RPMI7951 (cell line): ENCODE measurements at regions not wholly inside any gene's neighbourhood (a gene's known extent, or its start where the extent isn't known, plus 50 kb on each side); places are given as distances from the start of the nearest gene placed in this dataset.
A peak's percentile ranks its signal among the peaks of the same experiment; 100 is the strongest.
"Not testable (repeated sequence)": the region's sequence is repeated elsewhere in the genome, so short reads cannot be mapped to it uniquely, and the experiment has no call there.

Experiments used
- DNase-seq: peaks from one replicate; pipeline ENCODE4 v3.0.0-alpha.2; 2012; ENCODE audit warnings: low read depth

- DNase-seq: no peak
Measured at GRCh38 chr11:86167499-86168164, 76.9 kb upstream of the EED start.

- DNase-seq: not testable (repeated sequence)
Measured at GRCh38 chr11:86166287-86166686, 78.3 kb upstream of the EED start.

- DNase-seq: no peak
Measured at GRCh38 chr11:86164106-86164505, 80.4 kb upstream of the EED start.

- peak; percentile 55 for DNase-seq
Measured at GRCh38 chr11:86163221-86163876, 81.2 kb upstream of the EED start.

- peak; percentile 95 for DNase-seq
Measured at GRCh38 chr11:86162239-86162638, 82.3 kb upstream of the EED start.

GRCh38 chr11:86161837-86162236 is 82.7 kb upstream of the EED start:
- no peak for DNase-seq

- DNase-seq: no peak
Measured at GRCh38 chr11:86161336-86161735, 83.2 kb upstream of the EED start.

- peak; percentile 82 for DNase-seq
Measured at GRCh38 chr11:86160541-86161149, 83.9 kb upstream of the EED start.

GRCh38 chr11:86159581-86159891 is 85.0 kb upstream of the EED start:
- DNase-seq: no peak

GRCh38 chr11:86158704-86159580 is 85.6 kb upstream of the EED start:
- no peak for DNase-seq

GRCh38 chr11:86157797-86158378 is 86.7 kb upstream of the EED start:
- no peak for DNase-seq

- no peak for DNase-seq
Measured at GRCh38 chr11:86156397-86156955, 87.6 kb upstream of the PICALM start.

GRCh38 chr11:86155200-86155844 is 86.4 kb upstream of the PICALM start:
- no peak for DNase-seq

- DNase-seq: no peak
Measured at GRCh38 chr11:86153439-86153838, 84.6 kb upstream of the PICALM start.

GRCh38 chr11:86152901-86153300 is 84.0 kb upstream of the PICALM start:
- DNase-seq: no peak

GRCh38 chr11:86152006-86152862 is 83.3 kb upstream of the PICALM start:
- DNase-seq: peak; percentile 71

- DNase-seq: peak; percentile 84
Measured at GRCh38 chr11:86151174-86152005, 82.5 kb upstream of the PICALM start.

GRCh38 chr11:86150847-86151173 is 81.9 kb upstream of the PICALM start:
- DNase-seq: peak; percentile 74

- no peak for DNase-seq
Measured at GRCh38 chr11:86149792-86150191, 80.9 kb upstream of the PICALM start.
